T-helper 1 cell treated with Interleukin-12 subunit alpha and Interleukin-12 subunit beta and Interleukin-4 antibody, amounts not matched to agents 30 μg/mL and 1 μg/mL, for 36 hours (primary cell): ENCODE measurements at regions not wholly inside any gene's neighbourhood (a gene's known extent, or its start where the extent isn't known, plus 50 kb on each side); places are given as distances from the start of the nearest gene placed in this dataset.

ENCODE experiments used
- H3K27ac Mint-ChIP-seq: one replicate; pipeline ENCODE4 v1.8.0; 2021; ENCODE audit warnings: mild to moderate bottlenecking, mixed read lengths
- H3K27me3 Mint-ChIP-seq: one replicate; pipeline ENCODE4 v1.8.0; 2021; ENCODE audit warnings: low read depth, mixed read lengths
- H3K36me3 Mint-ChIP-seq: one replicate; pipeline ENCODE4 v1.8.0; 2021; ENCODE audit warnings: low read depth, mixed read lengths
- H3K4me1 Mint-ChIP-seq: one replicate; pipeline ENCODE4 v1.8.0; 2021; ENCODE audit warnings: low read depth, mixed read lengths
- H3K4me3 Mint-ChIP-seq: one replicate; pipeline ENCODE4 v1.8.0; 2021; ENCODE audit warnings: mild to moderate bottlenecking, moderate library complexity, mixed read lengths
- H3K9me3 Mint-ChIP-seq: one replicate; pipeline ENCODE4 v1.8.0; 2021; ENCODE audit warnings: mixed read lengths

DNA sequence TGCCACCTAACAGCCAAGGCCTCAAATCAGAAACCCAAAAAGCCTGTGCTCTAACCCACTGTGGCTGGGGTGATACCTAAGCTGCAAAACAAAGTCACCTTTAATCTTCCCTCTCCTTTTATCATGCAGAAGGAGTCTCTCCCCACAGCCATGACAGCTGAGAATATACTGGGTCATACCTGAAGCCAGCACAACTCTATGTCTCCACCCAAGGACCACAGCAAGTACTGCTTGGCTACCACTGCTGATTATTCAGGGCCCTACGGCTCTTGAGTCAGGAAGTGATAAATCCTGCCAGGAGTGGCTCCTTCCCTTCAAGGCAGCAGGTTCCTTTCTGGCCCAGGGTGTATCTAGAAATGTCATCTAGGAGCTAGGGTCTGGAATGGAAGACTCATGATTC, 151.5 kb upstream of the TOM1L1 start:
- H3K9me3 Mint-ChIP-seq = peaks cover 18% of the 10 kb centered on the region
- no peaks in the 10 kb centered on the region for H3K4me1 Mint-ChIP-seq
- no peak overlapping the region for H3K27ac Mint-ChIP-seq
- no peaks in the 10 kb centered on the region for H3K36me3 Mint-ChIP-seq
- no peaks in the 10 kb centered on the region for H3K27me3 Mint-ChIP-seq
- H3K4me3 Mint-ChIP-seq = no peak overlapping the region

- Mint-ChIP-seq H3K4me1 (no peaks in the 10 kb centered on the region), H3K27me3 (no peaks in the 10 kb centered on the region), H3K36me3 (no peaks in the 10 kb centered on the region), H3K9me3 (no peaks in the 10 kb centered on the region), H3K27ac (no peak overlapping the region), H3K4me3 (no peak overlapping the region)
These were observed 146.1 kb upstream of the TOM1L1 start for GRCh38 chr17:54754560-54754959.

- no peak overlapping the region for H3K4me3 Mint-ChIP-seq
- H3K36me3 Mint-ChIP-seq = no peaks in the 10 kb centered on the region
- H3K27me3 Mint-ChIP-seq = no peaks in the 10 kb centered on the region
- H3K4me1 Mint-ChIP-seq = no peaks in the 10 kb centered on the region
- H3K27ac Mint-ChIP-seq = no peak overlapping the region
- peaks cover 19% of the 10 kb centered on the region for H3K9me3 Mint-ChIP-seq
These were observed 139.8 kb upstream of the TOM1L1 start for GRCh38 chr17:54760836-54761235.

GRCh38 chr17:54770836-54771235, 129.8 kb upstream of the TOM1L1 start:
- Mint-ChIP-seq H3K36me3 (no peaks in the 10 kb centered on the region), H3K4me3 (no peak overlapping the region), H3K27ac (no peak overlapping the region)

GRCh38 chr17:54771409-54771915, 129.2 kb upstream of the TOM1L1 start:
- H3K4me3 Mint-ChIP-seq = no peak overlapping the region

More at GRCh38 chr17:54770836-54771235, 129.8 kb upstream of the TOM1L1 start:
- Mint-ChIP-seq H3K9me3 (peaks cover 4% of the 10 kb centered on the region), H3K4me1 (no peaks in the 10 kb centered on the region), H3K27me3 (no peaks in the 10 kb centered on the region)

GRCh38 chr17:54780238-54780637, 120.4 kb upstream of the TOM1L1 start:
- Mint-ChIP-seq H3K27me3 (no peaks in the 10 kb centered on the region), H3K4me1 (no peaks in the 10 kb centered on the region)

More at GRCh38 chr17:54771409-54771915, 129.2 kb upstream of the TOM1L1 start:
- Mint-ChIP-seq H3K36me3 (no peaks in the 10 kb centered on the region), H3K9me3 (peaks cover 4% of the 10 kb centered on the region), H3K4me1 (no peaks in the 10 kb centered on the region), H3K27me3 (no peaks in the 10 kb centered on the region), H3K27ac (no peak overlapping the region)

GRCh38 chr17:54781389-54781788, 119.3 kb upstream of the TOM1L1 start:
- Mint-ChIP-seq H3K4me1 (no peaks in the 10 kb centered on the region), H3K36me3 (no peaks in the 10 kb centered on the region), H3K27ac (no peak overlapping the region), H3K27me3 (no peaks in the 10 kb centered on the region), H3K9me3 (peaks cover 5% of the 10 kb centered on the region), H3K4me3 (no peak overlapping the region)

More at GRCh38 chr17:54780238-54780637, 120.4 kb upstream of the TOM1L1 start:
- H3K27ac Mint-ChIP-seq = no peak overlapping the region
- no peaks in the 10 kb centered on the region for H3K36me3 Mint-ChIP-seq
- peaks cover 5% of the 10 kb centered on the region for H3K9me3 Mint-ChIP-seq
- no peak overlapping the region for H3K4me3 Mint-ChIP-seq

DNA sequence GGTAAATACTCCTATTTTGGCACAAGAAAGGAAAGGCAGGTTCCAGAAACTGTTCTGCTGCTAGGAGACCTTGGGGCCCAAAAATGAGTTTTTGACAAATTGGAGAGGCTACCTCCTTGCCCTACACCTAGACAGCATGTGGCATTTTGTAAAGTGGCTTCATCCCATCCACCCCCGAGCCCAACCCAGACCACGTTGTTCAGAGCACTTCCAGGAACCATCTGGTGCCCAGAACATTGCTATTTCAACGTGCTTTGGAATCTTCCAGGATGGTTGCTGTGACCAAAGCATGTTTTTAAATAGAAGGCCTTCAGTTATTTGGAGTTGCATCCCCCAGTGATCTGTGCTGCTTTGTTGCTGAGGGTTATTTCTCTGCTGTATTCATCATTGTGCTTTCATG, 116.3 kb upstream of the TOM1L1 start:
- no peak overlapping the region for H3K4me3 Mint-ChIP-seq
- no peaks in the 10 kb centered on the region for H3K4me1 Mint-ChIP-seq
- no peak overlapping the region for H3K27ac Mint-ChIP-seq
- H3K27me3 Mint-ChIP-seq = no peaks in the 10 kb centered on the region
- H3K36me3 Mint-ChIP-seq = no peaks in the 10 kb centered on the region
- peaks cover 1% of the 10 kb centered on the region for H3K9me3 Mint-ChIP-seq

- no peaks in the 10 kb centered on the region for H3K36me3 Mint-ChIP-seq
- H3K27ac Mint-ChIP-seq = no peak overlapping the region
- no peaks in the 10 kb centered on the region for H3K4me1 Mint-ChIP-seq
- no peak overlapping the region for H3K4me3 Mint-ChIP-seq
- no peaks in the 10 kb centered on the region for H3K27me3 Mint-ChIP-seq
- H3K9me3 Mint-ChIP-seq = no peaks in the 10 kb centered on the region
These were observed 114.9 kb upstream of the TOM1L1 start for GRCh38 chr17:54785643-54786268.

DNA sequence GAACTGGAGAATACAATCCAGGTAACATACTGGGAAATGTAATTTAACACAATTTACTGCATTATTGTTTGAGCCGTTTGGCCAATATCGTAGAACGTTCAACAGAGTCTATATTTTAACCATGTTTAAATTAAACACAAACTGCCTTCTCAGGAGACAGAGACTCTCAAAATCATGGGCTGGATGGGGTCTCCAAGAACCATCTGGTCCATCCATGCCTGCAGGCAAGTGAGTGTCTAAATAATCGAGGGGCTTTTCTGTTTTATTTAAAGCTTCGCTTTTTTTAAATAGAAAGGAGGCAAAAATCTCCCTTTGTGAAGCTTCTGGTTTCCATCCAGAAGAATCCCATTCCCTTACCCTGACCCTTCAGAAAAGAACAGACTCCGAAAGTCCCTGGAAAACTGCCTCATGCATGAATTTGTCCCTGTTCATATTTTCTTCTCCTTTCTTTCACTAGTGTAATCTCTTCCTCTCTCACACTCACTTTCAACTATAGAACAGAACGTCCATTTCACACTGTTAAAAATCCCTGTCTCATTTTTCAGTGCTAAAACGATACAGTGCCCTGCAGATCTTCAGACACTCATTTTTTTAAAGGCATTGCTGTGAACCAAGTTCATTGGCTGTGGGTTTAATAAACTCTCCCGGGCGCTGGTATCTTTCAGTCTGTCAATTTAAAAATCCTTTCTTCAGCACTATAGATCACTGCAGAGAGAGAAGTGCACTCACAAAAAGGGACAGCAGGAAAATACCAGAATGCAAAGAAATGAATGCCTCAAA, 111.4 kb upstream of the TOM1L1 start:
- no peaks in the 10 kb centered on the region for H3K36me3 Mint-ChIP-seq
- no peaks in the 10 kb centered on the region for H3K9me3 Mint-ChIP-seq
- no peak overlapping the region for H3K4me3 Mint-ChIP-seq
- no peaks in the 10 kb centered on the region for H3K27me3 Mint-ChIP-seq
- no peak overlapping the region for H3K27ac Mint-ChIP-seq
- no peaks in the 10 kb centered on the region for H3K4me1 Mint-ChIP-seq

GRCh38 chr17:54793271-54793670, 107.4 kb upstream of the TOM1L1 start:
- Mint-ChIP-seq H3K27ac (no peak overlapping the region), H3K9me3 (no peaks in the 10 kb centered on the region), H3K4me1 (no peaks in the 10 kb centered on the region), H3K36me3 (no peaks in the 10 kb centered on the region), H3K4me3 (no peak overlapping the region), H3K27me3 (no peaks in the 10 kb centered on the region)

DNA sequence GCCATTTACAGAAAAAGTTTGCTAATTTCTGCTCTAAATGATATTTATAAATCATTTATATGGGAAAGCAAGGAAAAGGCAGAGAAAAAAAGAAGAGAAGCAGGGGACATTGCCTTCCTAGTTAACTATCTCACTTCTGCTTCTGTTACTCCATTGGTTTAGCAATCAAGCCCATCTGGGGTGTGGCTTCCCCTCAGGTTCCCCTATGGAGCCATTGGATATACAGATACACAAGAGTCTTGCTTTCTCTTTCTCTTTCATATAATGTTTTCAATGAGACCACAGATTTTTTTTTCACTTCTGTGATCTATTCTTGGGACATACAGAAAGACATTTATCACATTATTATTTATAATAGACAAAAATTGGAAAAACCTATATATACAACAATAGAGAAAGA, 105.6 kb upstream of the TOM1L1 start:
- no peak overlapping the region for H3K27ac Mint-ChIP-seq
- H3K27me3 Mint-ChIP-seq = no peaks in the 10 kb centered on the region
- no peaks in the 10 kb centered on the region for H3K4me1 Mint-ChIP-seq
- H3K4me3 Mint-ChIP-seq = no peak overlapping the region
- no peaks in the 10 kb centered on the region for H3K9me3 Mint-ChIP-seq
- H3K36me3 Mint-ChIP-seq = no peaks in the 10 kb centered on the region

GRCh38 chr17:54807331-54807730, 93.3 kb upstream of the TOM1L1 start:
- no peaks in the 10 kb centered on the region for H3K27me3 Mint-ChIP-seq
- H3K9me3 Mint-ChIP-seq = no peaks in the 10 kb centered on the region
- H3K27ac Mint-ChIP-seq = no peak overlapping the region

DNA sequence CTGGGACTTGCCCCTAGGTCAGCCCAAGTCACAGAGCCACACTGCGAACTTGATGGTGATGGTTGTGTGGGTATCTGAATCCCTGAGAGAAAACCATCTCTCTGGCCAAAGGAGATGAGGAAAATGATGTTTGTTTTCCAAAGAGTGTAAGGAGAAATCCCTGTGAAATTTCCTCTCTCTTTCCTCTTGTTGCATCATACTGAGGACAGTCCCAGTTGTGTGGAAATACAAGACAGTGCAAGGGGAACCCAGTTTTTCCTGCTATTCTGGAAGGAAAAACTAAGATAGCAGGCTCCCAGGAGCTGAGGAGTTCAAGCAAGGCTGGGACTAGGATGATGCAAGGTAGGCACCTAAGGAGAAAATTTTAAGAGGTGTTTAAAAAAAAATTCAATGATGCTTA, 86.8 kb upstream of the TOM1L1 start:
- H3K4me1 Mint-ChIP-seq = no peaks in the 10 kb centered on the region
- H3K9me3 Mint-ChIP-seq = no peaks in the 10 kb centered on the region
- no peak overlapping the region for H3K27ac Mint-ChIP-seq
- H3K27me3 Mint-ChIP-seq = no peaks in the 10 kb centered on the region
- H3K36me3 Mint-ChIP-seq = no peaks in the 10 kb centered on the region
- no peak overlapping the region for H3K4me3 Mint-ChIP-seq

More at GRCh38 chr17:54807331-54807730, 93.3 kb upstream of the TOM1L1 start:
- no peak overlapping the region for H3K4me3 Mint-ChIP-seq
- no peaks in the 10 kb centered on the region for H3K4me1 Mint-ChIP-seq
- H3K36me3 Mint-ChIP-seq = no peaks in the 10 kb centered on the region

DNA sequence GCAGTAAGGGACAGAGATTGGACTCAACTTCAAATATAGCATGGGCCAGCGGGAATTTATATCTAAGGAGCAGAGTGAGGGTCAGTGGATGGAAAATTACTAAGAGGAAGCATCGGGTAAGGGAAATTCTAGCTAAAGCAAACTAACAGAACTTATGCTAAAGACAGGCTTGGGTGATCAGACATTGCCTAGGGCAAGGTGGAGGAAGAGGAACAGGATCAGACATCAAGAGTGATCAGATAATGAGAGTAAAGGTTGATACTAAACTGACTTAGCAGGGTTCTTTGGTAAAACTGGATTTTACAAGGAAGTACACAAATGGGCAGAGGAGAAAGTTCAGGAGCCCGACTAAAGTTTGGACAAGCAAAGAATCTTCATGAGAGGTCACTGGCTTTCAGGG, 86.3 kb upstream of the TOM1L1 start:
- Mint-ChIP-seq H3K9me3 (no peaks in the 10 kb centered on the region), H3K27ac (no peak overlapping the region), H3K27me3 (no peaks in the 10 kb centered on the region), H3K36me3 (no peaks in the 10 kb centered on the region), H3K4me1 (no peaks in the 10 kb centered on the region), H3K4me3 (no peak overlapping the region)
